Stomach (tissue), 4 donors: ENCODE measurements at regions not wholly inside any gene's neighbourhood (a gene's known extent, or its start where the extent isn't known, plus 50 kb on each side); places are given as distances from the start of the nearest gene placed in this dataset.

ENCODE experiments used
- CTCF ChIP-seq, 7 experiments: fragments of 450-650 bp in 4 of 7; fragments of 200-600 bp in 3 of 7; sonication (generic) in 3 of 7; IDR thresholded peaks; one replicate each; pipeline ENCODE4 v1.5.1; 2016 to 2019; ENCODE audit warnings: antibody characterized with exemption in 7 of 7, control low read depth in 2 of 7, mild to moderate bottlenecking in 1 of 7
- POLR2A ChIP-seq, 4 donors: fragments of 450-650 bp; IDR thresholded peaks; one replicate each; pipeline ENCODE4 v1.6.1; 2016; ENCODE audit warnings: antibody characterized with exemption in 4 of 4, control low read depth in 2 of 4, mild to moderate bottlenecking in 1 of 4, moderate library complexity in 1 of 4
- POLR2AphosphoS5 ChIP-seq, 3 donors: sonication (generic); formaldehyde crosslinking; IDR thresholded peaks; one replicate each; pipeline ENCODE4 v1.6.1; 2016; ENCODE audit warnings: antibody characterized with exemption in 3 of 3

GRCh38 chr1:209363112-209363511 lies 220.4 kb upstream of the CAMK1G start:
- TF ChIP-seq CTCF (IDR thresholded peaks at IDR 0.05) (no peak), POLR2A (IDR thresholded peaks at IDR 0.05) (no peak), POLR2AphosphoS5 (IDR thresholded peaks at IDR 0.05) (no peak)
